PC-3 (cell line): ENCODE measurements at regions not wholly inside any gene's neighbourhood (a gene's known extent, or its start where the extent isn't known, plus 50 kb on each side); places are given as distances from the start of the nearest gene placed in this dataset.

Source experiments
- ATAC-seq: fragments of 200-7000 bp; cut with Tn5 transposase; 2 replicates; pipeline ENCODE4 v1.9.1; 2020; ENCODE audit warnings: mild to moderate bottlenecking, moderate library complexity
- BruUV-seq: library from RNA; stranded (reverse); fragments of 400-500 nt; replicated peaks from 2 replicates; lab custom pipeline; 2021; lab: Mats Ljungman, UMichigan
- CTCF ChIA-PET: fragments of 300-600 bp; sonication (Branson Sonifier 250); formaldehyde crosslinking; loops from one replicate; lab custom pipeline; 2022; ENCODE audit warnings: antibody characterized with exemption; lab: Charles Lee
- POLR2A ChIA-PET: fragments of 300-600 bp; sonication (Branson Sonifier 250); formaldehyde crosslinking; loops from one replicate; lab custom pipeline; 2022; ENCODE audit warnings: antibody characterized with exemption; ENCODE audit not compliant: unreplicated experiment; lab: Charles Lee
- DNase-seq: peaks from one replicate; pipeline ENCODE4 v3.0.0-alpha.2; 2015
- H2AFZ ChIP-seq: fragments of 300-600 bp; sonication (generic); 2 replicates; pipeline ENCODE4 v1.6.0; 2016; ENCODE audit warnings: antibody characterized with exemption, low read length
- H3F3A ChIP-seq: fragments of 300-600 bp; sonication (generic); one replicate; pipeline ENCODE4 v1.6.0; 2017; ENCODE audit warnings: antibody characterized with exemption, low read length, control low read depth, mild to moderate bottlenecking; ENCODE audit not compliant: unreplicated experiment
- H3K27ac ChIP-seq: fragments of 300-600 bp; sonication (generic); 2 replicates; pipeline ENCODE4 v1.5.1; 2016; ENCODE audit warnings: mild to moderate bottlenecking, low read length
- H3K27me3 ChIP-seq: fragments of 300-600 bp; sonication (generic); 2 replicates; pipeline ENCODE4 v1.6.1; 2016; ENCODE audit warnings: low read length, mixed read lengths
- H3K36me3 ChIP-seq: fragments of 300-600 bp; sonication (generic); 2 replicates; pipeline ENCODE4 v1.6.1; 2016; ENCODE audit warnings: low read depth, mixed run types, low read length, mixed read lengths
- H3K4me1 ChIP-seq: fragments of 300-600 bp; sonication (generic); 2 replicates; pipeline ENCODE4 v1.5.1; 2016; ENCODE audit warnings: low read length; ENCODE audit not compliant: insufficient read depth
- H3K4me2 ChIP-seq: fragments of 300-600 bp; sonication (generic); 2 replicates; pipeline ENCODE4 v1.6.0; 2016; ENCODE audit warnings: low read length
- H3K4me3 ChIP-seq: fragments of 300-600 bp; sonication (generic); 2 replicates; pipeline ENCODE4 v1.5.1; 2016; ENCODE audit warnings: mild to moderate bottlenecking, low read length, mixed read lengths
- H3K79me2 ChIP-seq: fragments of 300-600 bp; sonication (generic); 2 replicates; pipeline ENCODE4 v1.6.1; 2017; ENCODE audit warnings: low read length, mixed read lengths
- H3K9ac ChIP-seq: fragments of 300-600 bp; sonication (generic); 2 replicates; pipeline ENCODE4 v1.6.0; 2016; ENCODE audit warnings: mild to moderate bottlenecking, low read length
- H3K9me2 ChIP-seq: fragments of 300-600 bp; sonication (generic); replicated peaks from 2 replicates; pipeline ENCODE4 v1.6.1; 2016; ENCODE audit warnings: mixed run types, low read length, mixed read lengths
- H3K9me3 ChIP-seq: fragments of 300-600 bp; sonication (generic); 2 replicates; pipeline ENCODE4 v1.6.1; 2016; ENCODE audit warnings: low read length, mixed read lengths
- H4K20me1 ChIP-seq: fragments of 300-600 bp; sonication (generic); 2 replicates; pipeline ENCODE4 v1.6.1; 2016; ENCODE audit warnings: low read length, mixed read lengths
- EZH2 ChIP-seq: fragments of 300-600 bp; sonication (generic); IDR thresholded peaks from one replicate; pipeline ENCODE4 v1.6.1; 2017; ENCODE audit warnings: antibody characterized with exemption, mild to moderate bottlenecking, low read length; ENCODE audit not compliant: unreplicated experiment
- EZH2phosphoT487 ChIP-seq: fragments of 300-600 bp; sonication (generic); IDR thresholded peaks from 2 replicates; pipeline ENCODE4 v1.6.1; 2018; ENCODE audit warnings: mild to moderate bottlenecking, antibody characterized with exemption, low read length, borderline replicate concordance
- intact Hi-C: fragments of 100-400 bp; cut with micrococcal nuclease; formaldehyde crosslinking; loops from 2 replicates; pipeline ENCODE4 v1.9.0; 2023
- TF ChIP-seq, protein P1 (sequence below): fragments of 300-600 bp; sonication (generic); conservative IDR thresholded peaks from 2 replicates; pipeline ENCODE4 v1.5.1; 2017; ENCODE audit warnings: antibody characterized with exemption, low read depth, mild to moderate bottlenecking, low read length

GRCh38 chr15:29872716-29873115 is 50.4 kb upstream of the TJP1 start:
- Histone ChIP-seq H3K4me1 (no peaks in the 10 kb centered on the region), H3K9me3 (no peaks in the 10 kb centered on the region), H3K27me3 (no peaks in the 10 kb centered on the region), H3K36me3 (no peaks in the 10 kb centered on the region), H4K20me1 (no peaks in the 10 kb centered on the region), H3K79me2 (no peaks in the 10 kb centered on the region), H3K4me2 (no peak overlapping the region), H3K9ac (no peak overlapping the region), H3F3A (no peaks in the 10 kb centered on the region), H3K27ac (no peak overlapping the region), H3K9me2 (no peaks in the 10 kb centered on the region), H3K4me3 (no peak overlapping the region), H2AFZ (no peak overlapping the region)
- ChIA-PET CTCF (no interaction called here), POLR2A (no interaction called here)
- no peak for DNase-seq
- ATAC-seq = no peak
- BruUV-seq = no TSS peak
- TF ChIP-seq EZH2phosphoT487 = no peak
- TF ChIP-seq, protein P1, sequence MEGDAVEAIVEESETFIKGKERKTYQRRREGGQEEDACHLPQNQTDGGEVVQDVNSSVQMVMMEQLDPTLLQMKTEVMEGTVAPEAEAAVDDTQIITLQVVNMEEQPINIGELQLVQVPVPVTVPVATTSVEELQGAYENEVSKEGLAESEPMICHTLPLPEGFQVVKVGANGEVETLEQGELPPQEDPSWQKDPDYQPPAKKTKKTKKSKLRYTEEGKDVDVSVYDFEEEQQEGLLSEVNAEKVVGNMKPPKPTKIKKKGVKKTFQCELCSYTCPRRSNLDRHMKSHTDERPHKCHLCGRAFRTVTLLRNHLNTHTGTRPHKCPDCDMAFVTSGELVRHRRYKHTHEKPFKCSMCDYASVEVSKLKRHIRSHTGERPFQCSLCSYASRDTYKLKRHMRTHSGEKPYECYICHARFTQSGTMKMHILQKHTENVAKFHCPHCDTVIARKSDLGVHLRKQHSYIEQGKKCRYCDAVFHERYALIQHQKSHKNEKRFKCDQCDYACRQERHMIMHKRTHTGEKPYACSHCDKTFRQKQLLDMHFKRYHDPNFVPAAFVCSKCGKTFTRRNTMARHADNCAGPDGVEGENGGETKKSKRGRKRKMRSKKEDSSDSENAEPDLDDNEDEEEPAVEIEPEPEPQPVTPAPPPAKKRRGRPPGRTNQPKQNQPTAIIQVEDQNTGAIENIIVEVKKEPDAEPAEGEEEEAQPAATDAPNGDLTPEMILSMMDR = no peak
- TF ChIP-seq EZH2 = no peak
- intact Hi-C loops = no loop called here
